ENCODE measurements at regions not wholly inside any gene's neighbourhood (a gene's known extent, or its start where the extent isn't known, plus 50 kb on each side); places are given as distances from the start of the nearest gene placed in this dataset.

- H3K4me3 Mint-ChIP-seq, result no peak overlapping the region
- no peaks in the 10 kb centered on the region for H4K20me1 ChIP-seq (ENCODE audit: low read depth)
- no peaks in the 10 kb centered on the region for H3K9me3 Mint-ChIP-seq
- H3K4me3 ChIP-seq, result no peak overlapping the region
- no peak overlapping the region for H3K27ac ChIP-seq
- H2AFZ ChIP-seq (replicated peaks), result no peak overlapping the region
- H3K27me3 Mint-ChIP-seq (ENCODE audit: insufficient read depth, low read depth), result peaks cover 8% of the 10 kb centered on the region
- no peak overlapping the region for H3K27ac Mint-ChIP-seq
- H3K27me3 ChIP-seq, result no peaks in the 10 kb centered on the region
- H3K4me1 ChIP-seq, result no peaks in the 10 kb centered on the region
- DNase-seq (ENCODE audit: low spot score), result no peak
- TF ChIP-seq EZH2 (IDR thresholded peaks at IDR 0.05) (no peak), EZH2phosphoT487 (IDR thresholded peaks at IDR 0.05) (no peak), CTCF (IDR thresholded peaks at IDR 0.05) (no peak)
- H3K79me2 ChIP-seq (ENCODE audit: low read depth), result no peaks in the 10 kb centered on the region
- H3K36me3 ChIP-seq, result no peaks in the 10 kb centered on the region
- H3K9me3 ChIP-seq (ENCODE audit: low read depth), result no peaks in the 10 kb centered on the region
- no peak overlapping the region for H3K9ac ChIP-seq
- H3K4me2 ChIP-seq, result no peak overlapping the region
- H3F3A ChIP-seq (ENCODE audit: low read depth), result no peaks in the 10 kb centered on the region
- peaks cover 7% of the 10 kb centered on the region for H3K4me1 Mint-ChIP-seq
- no peaks in the 10 kb centered on the region for H3K36me3 Mint-ChIP-seq
These were observed 501.3 kb downstream of the NTRK3 start for GRCh38 chr15:87755226-87755625.

- Mint-ChIP-seq H3K4me1 (peaks cover 7% of the 10 kb centered on the region), H3K27me3 (ENCODE audit: insufficient read depth, low read depth) (peaks cover 7% of the 10 kb centered on the region), H3K4me3 (no peak overlapping the region), H3K36me3 (no peaks in the 10 kb centered on the region), H3K9me3 (no peaks in the 10 kb centered on the region), H3K27ac (no peak overlapping the region)
- Histone ChIP-seq H3K4me3 (no peak overlapping the region), H3K27me3 (no peaks in the 10 kb centered on the region), H3K27ac (no peak overlapping the region), H3K79me2 (ENCODE audit: low read depth) (no peaks in the 10 kb centered on the region), H3F3A (ENCODE audit: low read depth) (no peaks in the 10 kb centered on the region), H4K20me1 (ENCODE audit: low read depth) (no peaks in the 10 kb centered on the region), H3K36me3 (no peaks in the 10 kb centered on the region), H3K9ac (no peak overlapping the region), H3K4me1 (no peaks in the 10 kb centered on the region), H3K9me3 (ENCODE audit: low read depth) (no peaks in the 10 kb centered on the region), H3K4me2 (no peak overlapping the region), H2AFZ (replicated peaks) (no peak overlapping the region)
- DNase-seq (ENCODE audit: low spot score), result no peak
- TF ChIP-seq EZH2 (IDR thresholded peaks at IDR 0.05), result no peak
- TF ChIP-seq CTCF (IDR thresholded peaks at IDR 0.05), result peak; percentile 8
- TF ChIP-seq EZH2phosphoT487 (IDR thresholded peaks at IDR 0.05), result no peak
These were observed 503.0 kb downstream of the NTRK3 start for GRCh38 chr15:87753539-87753938.

GRCh38 chr15:87752250-87752951 lies 504.1 kb downstream of the NTRK3 start:
- no peak overlapping the region for H3K9ac ChIP-seq
- H3K79me2 ChIP-seq (ENCODE audit: low read depth), result no peaks in the 10 kb centered on the region
- no peaks in the 10 kb centered on the region for H3K9me3 ChIP-seq (ENCODE audit: low read depth)
- H3F3A ChIP-seq (ENCODE audit: low read depth), result no peaks in the 10 kb centered on the region
- H3K4me3 ChIP-seq, result no peak overlapping the region
- no peak for DNase-seq (ENCODE audit: low spot score)
- H3K4me1 ChIP-seq, result no peaks in the 10 kb centered on the region
- no peak overlapping the region for H3K4me3 Mint-ChIP-seq
- no peaks in the 10 kb centered on the region for H3K9me3 Mint-ChIP-seq
- no peak overlapping the region for H3K27ac Mint-ChIP-seq
- no peaks in the 10 kb centered on the region for H3K36me3 Mint-ChIP-seq
- no peak overlapping the region for H3K27ac ChIP-seq
- H4K20me1 ChIP-seq (ENCODE audit: low read depth), result no peaks in the 10 kb centered on the region
- H3K4me2 ChIP-seq, result no peak overlapping the region
- H3K36me3 ChIP-seq, result no peaks in the 10 kb centered on the region
- TF ChIP-seq EZH2 (IDR thresholded peaks at IDR 0.05) (no peak), EZH2phosphoT487 (IDR thresholded peaks at IDR 0.05) (no peak), CTCF (IDR thresholded peaks at IDR 0.05) (no peak)
- H2AFZ ChIP-seq (replicated peaks), result no peak overlapping the region
- H3K4me1 Mint-ChIP-seq, result peaks cover 7% of the 10 kb centered on the region
- peaks cover 5% of the 10 kb centered on the region for H3K27me3 Mint-ChIP-seq (ENCODE audit: insufficient read depth, low read depth)
- no peaks in the 10 kb centered on the region for H3K27me3 ChIP-seq

All from neural progenitor cell (in vitro differentiated cells).